ENCODE measurements at regions not wholly inside any gene's neighbourhood (a gene's known extent, or its start where the extent isn't known, plus 50 kb on each side); places are given as distances from the start of the nearest gene placed in this dataset.

DNA sequence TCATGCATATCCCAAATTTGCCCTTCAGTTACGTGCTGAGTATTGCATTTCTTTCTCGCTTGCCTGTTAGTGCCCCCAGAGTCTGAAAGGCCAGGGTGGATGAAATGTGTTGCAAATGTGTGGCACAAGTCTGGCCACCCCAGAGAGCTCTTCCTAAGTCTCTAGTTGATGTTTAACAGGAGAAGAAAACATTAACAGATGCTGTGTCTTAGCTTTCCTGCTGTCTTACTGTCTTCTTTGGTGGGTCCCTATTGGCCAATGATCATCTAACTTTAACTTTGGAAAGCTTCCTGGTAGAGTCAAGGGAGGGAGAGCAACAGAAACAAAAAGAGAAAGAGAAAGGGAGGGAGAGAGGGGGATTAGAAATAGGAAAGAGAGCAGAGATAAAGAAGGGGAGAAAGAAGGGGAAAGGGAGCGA, 76.7 kb upstream of the P3H2 start:
- H3K36me3 Mint-ChIP-seq (ENCODE audit: low read depth) = no peaks in the 10 kb centered on the region
- TF ChIP-seq, protein P1, sequence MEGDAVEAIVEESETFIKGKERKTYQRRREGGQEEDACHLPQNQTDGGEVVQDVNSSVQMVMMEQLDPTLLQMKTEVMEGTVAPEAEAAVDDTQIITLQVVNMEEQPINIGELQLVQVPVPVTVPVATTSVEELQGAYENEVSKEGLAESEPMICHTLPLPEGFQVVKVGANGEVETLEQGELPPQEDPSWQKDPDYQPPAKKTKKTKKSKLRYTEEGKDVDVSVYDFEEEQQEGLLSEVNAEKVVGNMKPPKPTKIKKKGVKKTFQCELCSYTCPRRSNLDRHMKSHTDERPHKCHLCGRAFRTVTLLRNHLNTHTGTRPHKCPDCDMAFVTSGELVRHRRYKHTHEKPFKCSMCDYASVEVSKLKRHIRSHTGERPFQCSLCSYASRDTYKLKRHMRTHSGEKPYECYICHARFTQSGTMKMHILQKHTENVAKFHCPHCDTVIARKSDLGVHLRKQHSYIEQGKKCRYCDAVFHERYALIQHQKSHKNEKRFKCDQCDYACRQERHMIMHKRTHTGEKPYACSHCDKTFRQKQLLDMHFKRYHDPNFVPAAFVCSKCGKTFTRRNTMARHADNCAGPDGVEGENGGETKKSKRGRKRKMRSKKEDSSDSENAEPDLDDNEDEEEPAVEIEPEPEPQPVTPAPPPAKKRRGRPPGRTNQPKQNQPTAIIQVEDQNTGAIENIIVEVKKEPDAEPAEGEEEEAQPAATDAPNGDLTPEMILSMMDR (IDR thresholded peaks at IDR 0.05) = no peak
- H3K4me1 Mint-ChIP-seq = no peaks in the 10 kb centered on the region
- ATAC-seq (ENCODE audit: low read depth) (no peak), DNase-seq (no peak)
- H3K9me3 Mint-ChIP-seq = no peaks in the 10 kb centered on the region
- no peak overlapping the region for H3K4me3 Mint-ChIP-seq
- CTCF ChIA-PET = no interaction called here
- H3K27ac Mint-ChIP-seq = no peak overlapping the region
- POLR2A ChIA-PET = no interaction called here
- intact Hi-C loops (cut with micrococcal nuclease) = no loop called here
- H3K27me3 Mint-ChIP-seq = no peaks in the 10 kb centered on the region

DNA sequence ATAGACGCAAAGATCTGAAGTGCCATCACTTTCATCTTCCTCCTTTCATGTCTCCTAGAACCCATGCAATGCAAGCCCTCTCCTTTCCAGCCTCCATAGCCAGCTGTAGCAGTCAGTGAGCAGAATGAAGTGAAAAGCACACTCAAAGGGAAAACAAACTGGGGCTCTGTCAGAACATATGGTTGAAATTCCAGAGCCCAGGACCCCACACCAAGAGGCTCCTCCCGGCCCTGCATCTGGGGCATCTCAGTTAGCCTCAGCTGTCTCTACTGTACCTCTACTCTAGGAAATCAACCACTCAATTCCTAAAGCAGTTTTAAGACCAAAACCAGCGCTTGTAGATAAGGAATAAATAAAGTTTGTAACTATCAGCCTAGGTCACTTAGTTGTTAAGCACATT, 73.8 kb upstream of the P3H2 start:
- no peaks in the 10 kb centered on the region for H3K27me3 Mint-ChIP-seq
- ChIA-PET CTCF (no interaction called here), POLR2A (no interaction called here)
- no peak overlapping the region for H3K27ac Mint-ChIP-seq
- H3K4me3 Mint-ChIP-seq = no peak overlapping the region
- TF ChIP-seq, protein P1 (IDR thresholded peaks at IDR 0.05) = no peak
- no peaks in the 10 kb centered on the region for H3K36me3 Mint-ChIP-seq (ENCODE audit: low read depth)
- ATAC-seq (ENCODE audit: low read depth) = no peak
- no peaks in the 10 kb centered on the region for H3K9me3 Mint-ChIP-seq
- H3K4me1 Mint-ChIP-seq = no peaks in the 10 kb centered on the region
- DNase-seq = no peak
- intact Hi-C loops (cut with micrococcal nuclease) = no loop called here

DNA sequence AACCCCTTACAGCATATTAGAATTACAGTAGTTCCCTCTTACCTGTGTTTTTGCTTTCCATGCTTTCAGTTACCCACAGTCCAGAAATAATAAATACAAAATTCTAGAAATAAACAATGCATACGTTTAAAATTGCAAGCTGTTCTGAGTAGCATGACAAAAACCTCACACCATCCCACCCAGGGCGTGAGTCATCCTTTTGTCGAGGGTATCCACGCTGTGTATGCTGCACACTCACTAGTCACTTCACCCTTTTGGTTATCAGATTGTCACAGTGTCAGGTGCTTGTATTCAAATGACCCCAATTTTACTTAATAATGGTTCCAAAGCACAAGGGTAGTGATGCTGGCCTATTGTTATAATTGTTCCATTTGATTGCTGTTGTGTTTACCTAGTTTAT, 72.5 kb upstream of the P3H2 start:
- TF ChIP-seq, protein P1 (IDR thresholded peaks at IDR 0.05) = no peak
- intact Hi-C loops (cut with micrococcal nuclease) = no loop called here
- no peaks in the 10 kb centered on the region for H3K4me1 Mint-ChIP-seq

DNA sequence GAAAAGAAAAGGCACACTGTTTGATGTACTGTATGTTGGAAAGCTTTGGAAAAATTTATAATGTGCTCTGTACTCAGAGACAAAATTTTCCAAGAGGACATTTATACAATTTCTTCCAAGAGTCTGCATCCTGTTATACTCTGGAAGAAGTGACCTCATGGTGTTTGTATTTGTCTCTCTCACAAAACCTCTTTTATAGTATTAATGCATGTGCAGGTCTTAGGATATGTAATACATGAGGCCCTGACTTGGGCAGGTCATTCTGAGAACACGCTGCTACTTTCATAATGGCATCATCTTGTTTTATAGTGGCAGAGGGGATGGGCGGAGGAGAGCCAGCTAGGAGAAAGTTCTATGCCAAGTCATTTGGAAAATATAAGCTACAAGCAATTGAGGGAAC, 72.0 kb upstream of the P3H2 start:
- Mint-ChIP-seq H3K36me3 (ENCODE audit: low read depth) (no peaks in the 10 kb centered on the region), H3K4me1 (no peaks in the 10 kb centered on the region), H3K9me3 (no peaks in the 10 kb centered on the region), H3K4me3 (no peak overlapping the region), H3K27me3 (no peaks in the 10 kb centered on the region), H3K27ac (no peak overlapping the region)
- intact Hi-C loops (cut with micrococcal nuclease) = no loop called here
- POLR2A ChIA-PET = no interaction called here
- CTCF ChIA-PET = no interaction called here
- ATAC-seq (ENCODE audit: low read depth) (no peak), DNase-seq (no peak)
- TF ChIP-seq, protein P1 (IDR thresholded peaks at IDR 0.05) = no peak

More for the DNA sequence above, 72.5 kb upstream of the P3H2 start:
- no peak overlapping the region for H3K27ac Mint-ChIP-seq
- ChIA-PET CTCF (no interaction called here), POLR2A (no interaction called here)
- no peaks in the 10 kb centered on the region for H3K36me3 Mint-ChIP-seq (ENCODE audit: low read depth)
- DNase-seq (no peak), ATAC-seq (ENCODE audit: low read depth) (no peak)
- H3K9me3 Mint-ChIP-seq = no peaks in the 10 kb centered on the region
- H3K27me3 Mint-ChIP-seq = no peaks in the 10 kb centered on the region
- H3K4me3 Mint-ChIP-seq = no peak overlapping the region

DNA sequence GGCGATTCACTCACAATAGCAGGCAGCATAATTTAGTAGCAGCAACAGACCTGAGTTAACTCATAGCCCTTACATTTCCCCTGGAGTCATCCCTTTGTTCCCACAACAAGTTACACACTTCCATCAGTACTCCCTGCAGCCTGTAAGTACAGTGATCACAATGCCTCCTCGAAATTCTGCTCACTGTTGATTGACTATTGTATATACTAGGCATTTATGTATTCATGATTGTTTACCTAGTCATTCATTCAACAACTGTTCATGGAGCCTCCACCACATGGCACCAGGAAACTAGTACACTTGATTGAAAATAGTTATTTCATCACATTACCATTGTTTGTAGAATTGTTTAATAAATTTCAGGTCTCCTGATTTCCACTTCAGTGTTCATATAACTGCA, 71.4 kb upstream of the P3H2 start:
- Mint-ChIP-seq H3K36me3 (ENCODE audit: low read depth) (no peaks in the 10 kb centered on the region), H3K27me3 (no peaks in the 10 kb centered on the region), H3K27ac (no peak overlapping the region), H3K4me1 (no peaks in the 10 kb centered on the region), H3K4me3 (no peak overlapping the region), H3K9me3 (no peaks in the 10 kb centered on the region)
- POLR2A ChIA-PET = no interaction called here
- TF ChIP-seq, protein P1 (IDR thresholded peaks at IDR 0.05) = no peak
- DNase-seq (no peak), ATAC-seq (ENCODE audit: low read depth) (no peak)
- CTCF ChIA-PET = no interaction called here
- intact Hi-C loops (cut with micrococcal nuclease) = no loop called here

Measured in activated B cell treated with CpG ODN at 0.5 μM for 24 hours (primary cell).